ENCODE measurements at regions not wholly inside any gene's neighbourhood (a gene's known extent, or its start where the extent isn't known, plus 50 kb on each side); places are given as distances from the start of the nearest gene placed in this dataset.
"Not testable (repeated sequence)": the region's sequence is repeated elsewhere in the genome, so short reads cannot be mapped to it uniquely, and the experiment has no call there.

DNA sequence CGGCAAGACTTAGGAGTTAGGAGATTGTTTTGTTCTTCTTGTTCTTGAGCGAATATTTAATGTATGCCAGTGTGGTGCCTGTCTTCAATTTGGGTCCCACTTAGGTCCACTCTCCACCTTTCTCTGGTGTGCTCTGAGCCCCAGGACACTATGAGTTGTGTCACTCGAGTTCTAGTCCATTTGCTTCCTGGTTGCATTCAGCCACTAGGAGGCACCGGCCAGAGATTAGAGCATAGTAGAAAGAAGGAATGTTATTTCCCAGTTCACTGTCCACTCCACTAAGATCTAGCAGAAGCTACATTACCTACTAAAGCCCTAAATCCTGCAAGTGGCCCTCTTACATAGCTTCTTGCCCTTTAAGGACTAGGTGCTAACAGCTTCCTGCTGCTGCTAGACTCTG lies 326.9 kb downstream of the NAF1 start:
- Histone ChIP-seq H3K4me3 (ENCODE audit: low read depth, low read length) (no peak overlapping the region), H3K36me3 (ENCODE audit: control insufficient read depth, insufficient read depth, low read length) (no peaks in the 10 kb centered on the region), H3K27me3 (ENCODE audit: control insufficient read depth, insufficient read depth, low read length) (no peaks in the 10 kb centered on the region)
- DNase-seq (ENCODE audit: low read depth) (no peak), FAIRE-seq (no peak)
- TF ChIP-seq, protein P1, sequence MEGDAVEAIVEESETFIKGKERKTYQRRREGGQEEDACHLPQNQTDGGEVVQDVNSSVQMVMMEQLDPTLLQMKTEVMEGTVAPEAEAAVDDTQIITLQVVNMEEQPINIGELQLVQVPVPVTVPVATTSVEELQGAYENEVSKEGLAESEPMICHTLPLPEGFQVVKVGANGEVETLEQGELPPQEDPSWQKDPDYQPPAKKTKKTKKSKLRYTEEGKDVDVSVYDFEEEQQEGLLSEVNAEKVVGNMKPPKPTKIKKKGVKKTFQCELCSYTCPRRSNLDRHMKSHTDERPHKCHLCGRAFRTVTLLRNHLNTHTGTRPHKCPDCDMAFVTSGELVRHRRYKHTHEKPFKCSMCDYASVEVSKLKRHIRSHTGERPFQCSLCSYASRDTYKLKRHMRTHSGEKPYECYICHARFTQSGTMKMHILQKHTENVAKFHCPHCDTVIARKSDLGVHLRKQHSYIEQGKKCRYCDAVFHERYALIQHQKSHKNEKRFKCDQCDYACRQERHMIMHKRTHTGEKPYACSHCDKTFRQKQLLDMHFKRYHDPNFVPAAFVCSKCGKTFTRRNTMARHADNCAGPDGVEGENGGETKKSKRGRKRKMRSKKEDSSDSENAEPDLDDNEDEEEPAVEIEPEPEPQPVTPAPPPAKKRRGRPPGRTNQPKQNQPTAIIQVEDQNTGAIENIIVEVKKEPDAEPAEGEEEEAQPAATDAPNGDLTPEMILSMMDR (IDR thresholded peaks at IDR 0.05; ENCODE audit: insufficient read depth, low read length, severe bottlenecking): no peak

DNA sequence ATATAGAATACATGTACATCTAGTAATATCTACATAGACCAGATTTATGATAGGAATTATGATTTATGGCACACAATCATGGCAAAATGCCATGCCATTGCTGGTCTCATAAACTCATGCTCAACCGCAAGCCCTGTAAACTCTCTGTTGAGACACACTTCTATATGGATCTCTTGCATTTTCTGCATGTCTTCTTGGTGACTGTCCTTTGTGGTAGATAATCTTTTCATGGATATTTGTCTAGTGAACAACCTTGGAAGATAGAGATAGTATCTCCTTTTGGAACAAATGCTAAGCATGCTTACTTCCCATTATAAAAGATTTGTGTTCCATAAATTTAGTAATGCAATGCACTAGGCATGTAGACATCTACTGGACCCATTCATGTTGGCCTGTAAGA lies 328.0 kb downstream of the NAF1 start:
- no peaks in the 10 kb centered on the region for H3K27me3 ChIP-seq (ENCODE audit: control insufficient read depth, insufficient read depth, low read length)
- no peak for DNase-seq (ENCODE audit: low read depth)
- H3K4me3 ChIP-seq (ENCODE audit: low read depth, low read length): no peak overlapping the region
- TF ChIP-seq, protein P1 (IDR thresholded peaks at IDR 0.05; ENCODE audit: insufficient read depth, low read length, severe bottlenecking): no peak
- no peaks in the 10 kb centered on the region for H3K36me3 ChIP-seq (ENCODE audit: control insufficient read depth, insufficient read depth, low read length)
- no peak for FAIRE-seq

DNA sequence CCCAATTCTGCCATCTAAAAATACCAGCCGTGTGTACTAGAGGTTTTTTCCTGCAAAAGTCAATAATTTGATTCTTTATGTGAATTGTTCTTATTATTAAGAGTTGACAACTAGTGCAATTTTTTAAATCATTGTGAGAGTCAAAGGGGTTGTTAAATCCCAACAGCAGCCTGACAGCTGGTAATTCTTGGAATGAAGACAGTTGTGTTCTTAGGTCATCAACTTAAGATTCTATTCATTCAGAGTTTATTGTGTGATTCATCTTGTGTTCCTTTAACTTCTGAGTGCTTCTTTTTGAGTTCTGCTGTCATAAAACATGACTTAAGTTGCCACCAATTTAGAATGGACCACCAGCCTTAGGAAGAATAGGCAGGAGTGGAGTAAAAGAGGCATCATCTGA lies 329.0 kb downstream of the NAF1 start:
- no peaks in the 10 kb centered on the region for H3K27me3 ChIP-seq (ENCODE audit: control insufficient read depth, insufficient read depth, low read length)
- H3K36me3 ChIP-seq (ENCODE audit: control insufficient read depth, insufficient read depth, low read length): no peaks in the 10 kb centered on the region
- FAIRE-seq (no peak), DNase-seq (ENCODE audit: low read depth) (no peak)
- no peak overlapping the region for H3K4me3 ChIP-seq (ENCODE audit: low read depth, low read length)
- TF ChIP-seq, protein P1 (IDR thresholded peaks at IDR 0.05; ENCODE audit: insufficient read depth, low read length, severe bottlenecking): no peak

DNA sequence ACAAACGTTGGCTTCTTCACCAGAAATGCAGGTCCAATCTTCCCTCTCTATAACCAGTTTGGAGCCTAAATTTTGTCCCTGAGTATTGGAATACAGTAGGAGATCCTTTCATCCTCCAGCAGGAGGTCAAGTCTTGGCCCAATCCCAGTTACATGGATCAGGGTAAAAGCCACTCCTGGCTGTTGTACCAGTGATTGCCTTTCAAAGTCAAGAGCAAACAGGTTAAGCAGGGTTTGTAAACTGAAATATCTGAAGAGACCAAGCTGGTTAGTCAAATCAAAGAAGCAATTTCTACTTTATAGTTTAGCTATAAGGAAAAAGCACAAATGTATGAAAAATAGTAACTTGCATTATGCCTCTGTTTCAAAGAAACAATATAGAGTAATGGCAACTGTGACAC lies 329.4 kb downstream of the NAF1 start:
- DNase-seq (ENCODE audit: low read depth) (no peak), FAIRE-seq (no peak)
- TF ChIP-seq, protein P1 (IDR thresholded peaks at IDR 0.05; ENCODE audit: insufficient read depth, low read length, severe bottlenecking): no peak
- Histone ChIP-seq H3K4me3 (ENCODE audit: low read depth, low read length) (no peak overlapping the region), H3K36me3 (ENCODE audit: control insufficient read depth, insufficient read depth, low read length) (no peaks in the 10 kb centered on the region), H3K27me3 (ENCODE audit: control insufficient read depth, insufficient read depth, low read length) (no peaks in the 10 kb centered on the region)

DNA sequence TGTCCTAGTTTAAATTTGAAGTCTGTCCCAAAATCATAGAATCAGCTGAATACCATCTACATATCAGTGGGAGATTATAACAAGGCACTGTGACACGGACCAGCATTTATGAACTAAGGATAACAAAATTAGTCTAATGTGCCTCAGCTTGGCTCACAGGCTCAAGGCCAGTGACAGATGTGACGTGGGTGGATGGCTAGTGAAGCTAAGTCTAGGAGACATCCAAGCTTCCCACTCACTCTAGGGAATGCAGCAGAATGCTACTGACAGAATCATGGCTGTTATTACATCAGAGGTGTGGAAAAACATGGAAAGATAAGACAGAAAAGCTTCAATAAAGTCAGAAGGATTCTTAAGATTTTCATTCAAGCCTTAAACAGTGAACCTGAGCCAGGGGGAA lies 329.9 kb downstream of the NAF1 start:
- Histone ChIP-seq H3K36me3 (ENCODE audit: control insufficient read depth, insufficient read depth, low read length) (no peaks in the 10 kb centered on the region), H3K27me3 (ENCODE audit: control insufficient read depth, insufficient read depth, low read length) (no peaks in the 10 kb centered on the region), H3K4me3 (ENCODE audit: low read depth, low read length) (no peak overlapping the region)
- TF ChIP-seq, protein P1 (IDR thresholded peaks at IDR 0.05; ENCODE audit: insufficient read depth, low read length, severe bottlenecking): no peak
- FAIRE-seq (no peak), DNase-seq (ENCODE audit: low read depth) (no peak)

DNA sequence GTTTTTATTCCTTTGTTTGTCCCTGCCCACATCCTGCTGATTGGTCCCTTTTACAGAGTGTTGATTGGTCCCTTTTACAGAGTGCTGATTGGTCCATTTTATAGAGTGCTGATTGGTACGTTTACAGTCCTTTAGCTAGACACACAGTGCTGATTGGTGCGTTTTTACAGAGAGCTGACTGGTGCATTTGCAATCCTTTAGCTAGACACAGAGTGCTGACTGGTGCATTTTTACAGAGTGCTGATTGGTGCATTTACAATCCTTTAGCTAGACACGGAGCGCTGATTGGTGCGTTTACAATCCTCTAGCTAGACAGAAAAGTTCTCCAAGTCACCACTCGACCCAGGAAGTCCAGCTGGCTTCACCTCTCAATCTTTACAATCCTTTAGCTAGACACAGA lies 330.4 kb downstream of the NAF1 start:
- H3K27me3 ChIP-seq (ENCODE audit: control insufficient read depth, insufficient read depth, low read length); FAIRE-seq; H3K4me3 ChIP-seq (ENCODE audit: low read depth, low read length); H3K36me3 ChIP-seq (ENCODE audit: control insufficient read depth, insufficient read depth, low read length); DNase-seq (ENCODE audit: low read depth): not testable (repeated sequence)

Data from bronchial epithelial cell (primary cell).